GM12872 (cell line): ENCODE measurements at regions not wholly inside any gene's neighbourhood (a gene's known extent, or its start where the extent isn't known, plus 50 kb on each side); places are given as distances from the start of the nearest gene placed in this dataset.

Experiments used
- CTCF ChIP-seq: IDR thresholded peaks from 3 replicates; pipeline ENCODE4 v1.5.1; 2011; ENCODE audit warnings: low read depth, mild to moderate bottlenecking, low read length, moderate library complexity; ENCODE audit not compliant: insufficient read depth

GRCh38 chr7:41820111-41820671 is 117.3 kb upstream of the INHBA start:
- no peak for TF ChIP-seq CTCF

GRCh38 chr7:41819645-41820044 is 116.8 kb upstream of the INHBA start:
- TF ChIP-seq CTCF, result no peak

GRCh38 chr7:41818765-41819398 is 116.0 kb upstream of the INHBA start:
- no peak for TF ChIP-seq CTCF

- no peak for TF ChIP-seq CTCF
These were observed 114.5 kb upstream of the INHBA start for GRCh38 chr7:41817386-41817785.

- no peak for TF ChIP-seq CTCF
These were observed 113.2 kb upstream of the INHBA start for GRCh38 chr7:41816111-41816510.

GRCh38 chr7:41814888-41815287 is 112.0 kb upstream of the INHBA start:
- TF ChIP-seq CTCF, result no peak

- no peak for TF ChIP-seq CTCF
These were observed 110.4 kb upstream of the INHBA start for GRCh38 chr7:41813286-41813685.

- no peak for TF ChIP-seq CTCF
These were observed 109.1 kb upstream of the INHBA start for GRCh38 chr7:41811941-41812340.
